ENCODE measurements at regions not wholly inside any gene's neighbourhood (a gene's known extent, or its start where the extent isn't known, plus 50 kb on each side); places are given as distances from the start of the nearest gene placed in this dataset.

DNA sequence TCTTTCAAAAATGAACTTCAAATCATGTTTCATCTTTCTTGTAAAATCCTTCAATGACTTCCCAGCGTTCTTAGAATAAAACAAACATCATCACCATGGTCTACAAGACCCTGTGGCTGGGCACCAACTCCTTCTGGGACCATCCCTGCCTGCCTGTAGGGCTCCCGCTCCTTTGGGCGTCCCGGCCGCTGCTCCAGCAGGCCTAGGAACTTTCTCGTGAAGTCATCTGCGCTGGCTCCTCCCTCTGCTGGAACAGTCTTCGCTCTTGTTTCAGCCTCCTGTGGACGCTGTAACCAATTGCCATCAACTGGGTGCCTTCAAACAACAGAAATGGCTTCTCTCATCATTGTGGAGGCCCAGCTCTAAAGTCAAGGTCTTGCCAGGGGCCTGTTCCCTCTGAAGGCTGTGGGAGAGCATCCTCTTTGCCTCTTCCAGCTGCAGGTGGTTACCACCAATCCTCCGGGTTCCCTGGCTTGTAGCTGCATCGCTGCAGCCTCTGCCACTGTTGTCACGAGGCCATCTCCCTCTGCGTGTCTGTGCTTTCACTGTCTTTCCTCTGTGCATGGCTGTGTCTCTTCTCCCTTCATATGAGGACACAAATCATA is 185.5 kb upstream of the SDK2 start:
- H3K27ac ChIP-seq (ENCODE audit: low read depth in 1 of 2, low read length in 1 of 2), result peak overlapping the region in 1 of 2 donors; percentile 24
- no peak for DNase-seq (ENCODE audit: low read depth in 6 of 9, low spot score in 9 of 9)
- peaks cover 6 to 65% of the 10 kb centered on the region in 2 donors for H3K4me1 ChIP-seq (ENCODE audit: control insufficient read depth in 2 of 2, insufficient read depth in 2 of 2, low read length in 2 of 2)
- no peaks in the 10 kb centered on the region for H3K9me3 ChIP-seq (ENCODE audit: control insufficient read depth in 2 of 2, insufficient read depth in 1 of 2, low read length in 1 of 2)
- 95% methylated on average over 13 of the region's 13 CpGs for WGBS
- no peak overlapping the region for H3K4me3 ChIP-seq (ENCODE audit: low read length in 2 of 2)
- no peaks in the 10 kb centered on the region for H3K27me3 ChIP-seq (ENCODE audit: control insufficient read depth in 2 of 2, insufficient read depth in 1 of 2, low read length in 1 of 2)
- H3K36me3 ChIP-seq (ENCODE audit: control insufficient read depth in 2 of 2, insufficient read depth in 2 of 2, low read length in 1 of 2), result no peaks in the 10 kb centered on the region

DNA sequence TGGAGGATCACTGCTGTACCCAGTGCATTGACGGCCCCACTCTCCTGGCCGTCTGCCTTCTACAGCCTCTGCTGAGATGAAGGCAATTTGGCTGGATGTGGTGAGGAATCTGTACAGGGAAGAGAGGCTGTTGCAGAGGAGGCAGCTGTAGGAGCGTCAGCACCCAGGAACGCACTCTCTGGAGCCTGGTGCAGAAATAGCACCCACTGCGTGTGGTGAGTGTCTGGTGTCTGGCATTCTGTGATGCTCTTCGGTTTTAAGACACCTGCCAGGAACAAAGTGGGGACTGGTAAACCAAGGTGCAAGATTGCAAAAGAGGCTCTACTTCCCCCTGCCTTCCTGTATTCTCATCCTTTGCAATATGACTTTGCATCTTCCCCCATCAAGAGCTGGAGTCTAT is 187.5 kb upstream of the SDK2 start:
- no peaks in the 10 kb centered on the region for H3K27me3 ChIP-seq (ENCODE audit: control insufficient read depth in 2 of 2, insufficient read depth in 1 of 2, low read length in 1 of 2)
- no peak overlapping the region for H3K27ac ChIP-seq (ENCODE audit: low read depth in 1 of 2, low read length in 1 of 2)
- peaks cover 0 to 3% of the 10 kb centered on the region in 2 donors for H3K9me3 ChIP-seq (ENCODE audit: control insufficient read depth in 2 of 2, insufficient read depth in 1 of 2, low read length in 1 of 2)
- peak in 1 of 9 donors; percentile 15 for DNase-seq (ENCODE audit: low read depth in 6 of 9, low spot score in 9 of 9)
- H3K4me1 ChIP-seq (ENCODE audit: control insufficient read depth in 2 of 2, insufficient read depth in 2 of 2, low read length in 2 of 2), result peaks cover 8 to 66% of the 10 kb centered on the region in 2 donors
- no peak overlapping the region for H3K4me3 ChIP-seq (ENCODE audit: low read length in 2 of 2)
- H3K36me3 ChIP-seq (ENCODE audit: control insufficient read depth in 2 of 2, insufficient read depth in 2 of 2, low read length in 1 of 2), result no peaks in the 10 kb centered on the region
- 38% methylated on average over 6 of the region's 6 CpGs for WGBS

DNA sequence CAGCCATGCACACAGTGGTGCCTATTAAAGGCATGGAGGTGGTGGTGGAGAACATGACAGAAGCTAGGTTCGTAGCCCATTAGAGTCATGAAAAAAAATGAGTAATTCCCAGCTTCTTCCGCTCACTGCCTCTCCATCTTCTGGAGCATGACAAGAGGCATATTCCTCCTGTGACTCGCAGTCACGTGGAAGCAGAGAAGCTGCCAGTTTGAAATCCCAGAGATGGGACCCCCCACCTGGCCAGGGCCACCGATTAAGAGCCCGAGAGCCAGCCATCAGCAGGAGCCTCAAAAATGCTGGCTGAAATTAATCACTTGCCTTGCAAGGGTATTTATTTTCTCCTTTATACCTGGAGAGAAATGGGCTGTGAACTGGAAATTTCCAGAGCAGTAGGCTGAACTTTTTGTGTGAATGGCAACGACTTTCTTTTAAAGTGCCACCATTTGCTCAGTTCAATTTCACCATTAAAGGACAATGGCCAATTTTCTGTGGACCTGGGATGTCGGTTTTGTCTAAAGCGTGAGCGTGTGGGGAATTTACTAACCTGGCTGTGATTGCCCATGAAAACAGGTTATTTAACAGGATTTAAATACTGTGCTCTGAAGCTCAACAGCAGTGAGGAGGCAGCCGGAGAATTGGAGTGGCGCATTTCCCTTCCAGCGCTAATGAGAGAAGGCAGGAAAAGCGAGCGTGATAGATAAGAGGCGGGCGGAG is 189.7 kb upstream of the SDK2 start:
- WGBS, result 92% methylated on average over 17 of the region's 17 CpGs
- peaks cover 0 to 8% of the 10 kb centered on the region in 2 donors for H3K9me3 ChIP-seq (ENCODE audit: control insufficient read depth in 2 of 2, insufficient read depth in 1 of 2, low read length in 1 of 2)
- no peaks in the 10 kb centered on the region for H3K27me3 ChIP-seq (ENCODE audit: control insufficient read depth in 2 of 2, insufficient read depth in 1 of 2, low read length in 1 of 2)

DNA sequence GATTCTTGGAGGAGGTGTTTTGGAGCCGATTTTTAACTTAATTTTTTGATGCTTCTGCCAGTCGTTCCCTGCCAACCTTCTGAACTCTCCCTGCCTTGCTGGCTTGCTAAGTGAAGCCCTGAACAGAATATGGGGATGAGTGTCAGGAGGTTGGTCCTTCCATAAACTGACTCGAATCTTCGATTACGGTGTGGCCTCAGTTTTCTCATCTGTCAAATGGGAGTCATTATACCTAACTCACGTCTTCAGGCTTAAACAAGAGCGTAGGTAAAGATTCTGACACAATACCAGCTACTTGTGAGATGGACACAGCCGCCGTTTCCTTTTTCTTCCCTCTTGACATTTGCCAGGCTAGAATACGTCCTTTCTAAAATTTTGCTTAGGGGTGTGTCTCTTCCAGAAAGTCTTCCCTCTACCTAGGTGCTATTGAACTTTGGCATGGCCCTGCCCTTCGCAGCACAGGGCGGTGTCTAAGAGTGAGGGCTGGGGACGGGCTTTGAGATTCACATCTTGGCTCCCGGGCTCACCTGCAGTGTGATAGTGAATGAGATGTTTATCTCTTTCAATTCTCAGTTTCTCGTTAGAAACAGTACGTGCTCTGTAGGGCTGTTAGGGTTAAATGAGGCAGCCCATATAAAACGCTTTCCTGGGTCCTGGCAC is 190.6 kb upstream of the SDK2 start:
- peak in 1 of 9 donors; percentile 10 for DNase-seq (ENCODE audit: low read depth in 6 of 9, low spot score in 9 of 9)
- Histone ChIP-seq H3K27me3 (ENCODE audit: control insufficient read depth in 2 of 2, insufficient read depth in 1 of 2, low read length in 1 of 2) (no peaks in the 10 kb centered on the region), H3K4me1 (ENCODE audit: control insufficient read depth in 2 of 2, insufficient read depth in 2 of 2, low read length in 2 of 2) (peaks cover 8 to 43% of the 10 kb centered on the region in 2 donors), H3K4me3 (ENCODE audit: low read length in 2 of 2) (no peak overlapping the region), H3K36me3 (ENCODE audit: control insufficient read depth in 2 of 2, insufficient read depth in 2 of 2, low read length in 1 of 2) (no peaks in the 10 kb centered on the region), H3K9me3 (ENCODE audit: control insufficient read depth in 2 of 2, insufficient read depth in 1 of 2, low read length in 1 of 2) (peaks cover 0 to 8% of the 10 kb centered on the region in 2 donors), H3K27ac (ENCODE audit: low read depth in 1 of 2, low read length in 1 of 2) (peak overlapping the region in 1 of 2 donors; percentile 19)
- WGBS, result 66% methylated on average over 17 of the region's 17 CpGs

More for the DNA sequence above, 189.7 kb upstream of the SDK2 start:
- H3K27ac ChIP-seq (ENCODE audit: low read depth in 1 of 2, low read length in 1 of 2), result no peak overlapping the region
- no peak for DNase-seq (ENCODE audit: low read depth in 6 of 9, low spot score in 9 of 9)
- peaks cover 8 to 50% of the 10 kb centered on the region in 2 donors for H3K4me1 ChIP-seq (ENCODE audit: control insufficient read depth in 2 of 2, insufficient read depth in 2 of 2, low read length in 2 of 2)
- no peaks in the 10 kb centered on the region for H3K36me3 ChIP-seq (ENCODE audit: control insufficient read depth in 2 of 2, insufficient read depth in 2 of 2, low read length in 1 of 2)
- H3K4me3 ChIP-seq (ENCODE audit: low read length in 2 of 2), result no peak overlapping the region

DNA sequence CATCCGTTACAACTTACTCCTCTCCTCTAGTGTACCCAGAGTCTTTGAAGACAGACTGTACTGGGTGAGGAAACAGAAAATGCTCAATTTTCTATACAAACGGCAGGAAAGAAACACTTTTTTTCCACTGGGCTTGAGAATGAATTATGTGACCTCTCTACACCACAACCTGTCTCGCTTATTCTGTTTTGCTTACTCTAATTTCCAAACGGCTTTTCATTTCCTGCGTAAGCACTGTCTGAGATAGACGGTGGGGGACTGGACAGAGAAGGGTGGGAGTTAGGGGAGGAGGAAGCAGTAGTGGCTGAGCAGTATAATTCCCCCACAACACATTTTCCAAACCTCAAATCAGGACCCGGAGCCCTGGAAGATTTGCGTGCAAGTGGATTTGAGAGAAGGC is 191.4 kb upstream of the SDK2 start:
- Histone ChIP-seq H3K9me3 (ENCODE audit: control insufficient read depth in 2 of 2, insufficient read depth in 1 of 2, low read length in 1 of 2) (peaks cover 0 to 8% of the 10 kb centered on the region in 2 donors), H3K27ac (ENCODE audit: low read depth in 1 of 2, low read length in 1 of 2) (peak overlapping the region in 1 of 2 donors; percentile 19), H3K27me3 (ENCODE audit: control insufficient read depth in 2 of 2, insufficient read depth in 1 of 2, low read length in 1 of 2) (no peaks in the 10 kb centered on the region), H3K36me3 (ENCODE audit: control insufficient read depth in 2 of 2, insufficient read depth in 2 of 2, low read length in 1 of 2) (no peaks in the 10 kb centered on the region), H3K4me3 (ENCODE audit: low read length in 2 of 2) (no peak overlapping the region), H3K4me1 (ENCODE audit: control insufficient read depth in 2 of 2, insufficient read depth in 2 of 2, low read length in 2 of 2) (peaks cover 8 to 35% of the 10 kb centered on the region in 2 donors)
- DNase-seq (ENCODE audit: low read depth in 6 of 9, low spot score in 9 of 9), result peak in 1 of 9 donors; percentile 30
- 5% methylated on average over 8 of the region's 8 CpGs for WGBS

DNA sequence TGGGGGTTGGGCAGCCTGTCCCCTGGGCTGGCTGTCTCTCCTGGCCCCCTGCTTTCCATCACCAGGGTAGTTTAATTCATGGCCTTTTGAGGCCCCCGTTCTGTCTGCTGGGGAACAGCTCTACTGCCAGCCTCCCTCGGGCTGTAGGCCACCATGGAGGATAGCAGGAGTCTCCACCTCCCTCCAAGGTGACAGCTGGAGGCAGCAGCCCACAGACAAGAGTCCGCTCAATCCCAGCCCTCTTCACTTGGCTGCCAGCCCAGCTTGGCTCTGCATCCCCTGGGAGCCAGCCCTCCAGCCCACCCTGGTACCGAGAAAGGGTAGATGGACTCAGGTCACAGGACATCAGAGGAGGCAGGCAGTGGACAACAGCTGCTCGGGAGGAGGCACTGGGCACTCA is 194.6 kb upstream of the SDK2 start:
- H3K27me3 ChIP-seq (ENCODE audit: control insufficient read depth in 2 of 2, insufficient read depth in 1 of 2, low read length in 1 of 2), result no peaks in the 10 kb centered on the region
- no peak overlapping the region for H3K4me3 ChIP-seq (ENCODE audit: low read length in 2 of 2)
- H3K9me3 ChIP-seq (ENCODE audit: control insufficient read depth in 2 of 2, insufficient read depth in 1 of 2, low read length in 1 of 2), result peaks cover 0 to 8% of the 10 kb centered on the region in 2 donors
- no peaks in the 10 kb centered on the region for H3K36me3 ChIP-seq (ENCODE audit: control insufficient read depth in 2 of 2, insufficient read depth in 2 of 2, low read length in 1 of 2)
- no peak overlapping the region for H3K27ac ChIP-seq (ENCODE audit: low read depth in 1 of 2, low read length in 1 of 2)
- 93% methylated on average over 5 of the region's 5 CpGs for WGBS
- no peak for DNase-seq (ENCODE audit: low read depth in 6 of 9, low spot score in 9 of 9)
- peaks cover 2 to 16% of the 10 kb centered on the region in 2 donors for H3K4me1 ChIP-seq (ENCODE audit: control insufficient read depth in 2 of 2, insufficient read depth in 2 of 2, low read length in 2 of 2)

DNA sequence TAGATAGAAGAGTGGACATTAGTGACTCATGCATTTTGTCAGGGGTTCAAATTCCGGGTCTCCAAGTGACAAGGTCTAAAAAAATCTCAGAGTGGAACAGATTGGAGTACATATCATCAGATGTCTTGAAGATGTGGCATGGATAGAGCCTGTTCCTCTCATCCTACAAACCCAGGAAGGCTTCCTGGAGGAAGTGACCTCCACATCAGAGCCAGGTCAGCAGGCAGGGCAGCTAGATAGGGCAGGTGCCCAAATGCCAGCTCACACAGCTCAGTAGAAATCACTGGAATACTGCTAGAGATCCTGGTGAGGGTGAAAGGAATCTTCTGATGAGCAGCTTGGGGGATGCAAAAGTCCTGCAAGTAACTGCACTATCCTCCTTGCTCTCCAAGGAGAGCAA is 196.6 kb upstream of the SDK2 start:
- H3K27me3 ChIP-seq (ENCODE audit: control insufficient read depth in 2 of 2, insufficient read depth in 1 of 2, low read length in 1 of 2), result no peaks in the 10 kb centered on the region
- DNase-seq (ENCODE audit: low read depth in 6 of 9, low spot score in 9 of 9), result no peak
- no peak overlapping the region for H3K4me3 ChIP-seq (ENCODE audit: low read length in 2 of 2)
- 97% methylated on average over 1 of the region's 1 CpG for WGBS
- H3K9me3 ChIP-seq (ENCODE audit: control insufficient read depth in 2 of 2, insufficient read depth in 1 of 2, low read length in 1 of 2), result peaks cover 0 to 8% of the 10 kb centered on the region in 2 donors
- H3K27ac ChIP-seq (ENCODE audit: low read depth in 1 of 2, low read length in 1 of 2), result no peak overlapping the region
- no peaks in the 10 kb centered on the region for H3K36me3 ChIP-seq (ENCODE audit: control insufficient read depth in 2 of 2, insufficient read depth in 2 of 2, low read length in 1 of 2)
- H3K4me1 ChIP-seq (ENCODE audit: control insufficient read depth in 2 of 2, insufficient read depth in 2 of 2, low read length in 2 of 2), result peaks cover 0 to 4% of the 10 kb centered on the region in 2 donors

DNA sequence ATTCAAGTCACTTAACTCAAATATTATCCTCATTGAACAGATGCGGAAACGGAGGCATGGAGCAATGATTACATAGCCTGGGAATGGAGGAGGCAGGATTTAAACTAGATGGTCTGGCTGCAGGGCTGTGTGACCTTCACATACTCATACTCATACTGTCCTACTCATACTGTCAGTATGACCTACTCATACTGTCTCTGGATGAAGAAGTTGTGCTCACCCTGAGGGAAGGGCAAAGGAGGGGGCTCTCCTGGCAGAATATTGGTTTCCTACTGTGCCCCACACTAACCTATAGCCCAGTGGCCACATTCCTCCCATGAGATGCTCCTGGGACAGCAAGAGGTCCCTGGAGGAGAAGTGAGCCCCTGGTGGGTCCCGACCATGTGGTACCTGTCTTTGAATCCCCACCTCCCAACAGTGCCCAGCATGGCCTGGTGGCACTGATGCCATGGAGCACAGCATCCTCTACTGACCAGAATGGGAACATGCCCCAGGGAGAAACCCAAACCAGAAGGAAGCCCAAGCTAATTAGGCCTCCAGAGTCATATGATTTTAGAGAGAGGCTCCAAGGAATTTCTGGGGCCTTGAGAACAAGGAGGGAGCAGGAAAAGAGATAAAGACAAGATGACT is 197.3 kb upstream of the SDK2 start:
- H3K4me3 ChIP-seq (ENCODE audit: low read length in 2 of 2), result no peak overlapping the region
- H3K27ac ChIP-seq (ENCODE audit: low read depth in 1 of 2, low read length in 1 of 2), result no peak overlapping the region
- DNase-seq (ENCODE audit: low read depth in 6 of 9, low spot score in 9 of 9), result peak in 1 of 9 donors; percentile 9
- H3K27me3 ChIP-seq (ENCODE audit: control insufficient read depth in 2 of 2, insufficient read depth in 1 of 2, low read length in 1 of 2), result no peaks in the 10 kb centered on the region
- 89% methylated on average over 3 of the region's 3 CpGs for WGBS
- peaks cover 0 to 6% of the 10 kb centered on the region in 2 donors for H3K9me3 ChIP-seq (ENCODE audit: control insufficient read depth in 2 of 2, insufficient read depth in 1 of 2, low read length in 1 of 2)
- H3K36me3 ChIP-seq (ENCODE audit: control insufficient read depth in 2 of 2, insufficient read depth in 2 of 2, low read length in 1 of 2), result no peaks in the 10 kb centered on the region
- no peaks in the 10 kb centered on the region for H3K4me1 ChIP-seq (ENCODE audit: control insufficient read depth in 2 of 2, insufficient read depth in 2 of 2, low read length in 2 of 2)

DNA sequence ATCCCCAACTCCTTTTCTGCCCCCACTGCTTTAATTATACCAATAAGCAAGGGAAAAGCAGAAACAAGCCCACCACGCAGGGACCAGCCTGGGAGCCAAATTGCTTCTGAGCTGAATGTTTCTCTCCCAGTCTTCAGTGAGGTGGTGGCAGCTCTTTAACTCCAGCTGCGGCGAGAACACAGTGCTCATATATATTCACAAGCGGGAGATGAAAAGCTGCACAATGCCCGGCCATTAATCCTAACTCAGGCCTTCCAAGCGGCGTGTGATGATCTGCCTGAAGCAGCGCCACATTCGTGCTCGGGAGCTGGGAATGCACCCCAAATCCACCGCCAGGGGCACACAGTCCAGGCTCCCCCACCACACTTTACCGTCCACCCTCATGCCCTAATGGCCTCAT is 203.7 kb upstream of the SDK2 start:
- Histone ChIP-seq H3K36me3 (ENCODE audit: control insufficient read depth in 2 of 2, insufficient read depth in 2 of 2, low read length in 1 of 2) (no peaks in the 10 kb centered on the region), H3K4me3 (ENCODE audit: low read length in 2 of 2) (no peak overlapping the region), H3K27me3 (ENCODE audit: control insufficient read depth in 2 of 2, insufficient read depth in 1 of 2, low read length in 1 of 2) (no peaks in the 10 kb centered on the region), H3K9me3 (ENCODE audit: control insufficient read depth in 2 of 2, insufficient read depth in 1 of 2, low read length in 1 of 2) (peaks cover 0 to under 1% of the 10 kb centered on the region in 2 donors), H3K4me1 (ENCODE audit: control insufficient read depth in 2 of 2, insufficient read depth in 2 of 2, low read length in 2 of 2) (no peaks in the 10 kb centered on the region), H3K27ac (ENCODE audit: low read depth in 1 of 2, low read length in 1 of 2) (no peak overlapping the region)
- no peak for DNase-seq (ENCODE audit: low read depth in 6 of 9, low spot score in 9 of 9)
- 99% methylated on average over 12 of the region's 12 CpGs for WGBS

Data from thymus (tissue), 11 donors.